Heart left ventricle (tissue), 16 donors: ENCODE measurements at regions not wholly inside any gene's neighbourhood (a gene's known extent, or its start where the extent isn't known, plus 50 kb on each side); places are given as distances from the start of the nearest gene placed in this dataset.

ENCODE experiments used
- ATAC-seq, 4 donors: fragments of 200-7000 bp; cut with Tn5 transposase; one replicate each; pipeline ENCODE4 v1.9.1; 2020 to 2022; ENCODE audit warnings: moderate library complexity in 4 of 4, mild to moderate bottlenecking in 3 of 4, moderate number of reproducible peaks in 1 of 4
- DNase-seq, 5 donors: peaks; one replicate each; pipeline ENCODE4 v3.0.0-alpha.2; 2020
- H3K27ac ChIP-seq, 12 donors: fragments of 200-600 bp; sonication (generic) in 4 of 12; one replicate each; pipeline versions ENCODE4 v1.5.0 to v1.8.0; 2016 to 2022; ENCODE audit warnings: mild to moderate bottlenecking in 2 of 12
- H3K27me3 ChIP-seq, 9 donors: fragments of 200-600 bp; sonication (generic) in 2 of 9; one replicate each; pipeline versions ENCODE4 v1.5.1 to v1.8.0; 2016 to 2022; ENCODE audit warnings: mild to moderate bottlenecking in 3 of 9
- H3K36me3 ChIP-seq, 9 donors: fragments of 200-600 bp; sonication (generic) in 2 of 9; one replicate each; pipeline versions ENCODE4 v1.5.0 to v1.8.0; 2018 to 2022; ENCODE audit warnings: mild to moderate bottlenecking in 2 of 9
- H3K4me1 ChIP-seq, 12 donors: fragments of 200-600 bp; sonication (generic) in 4 of 12; one replicate each; pipeline versions ENCODE4 v1.5.0 to v1.8.0; 2016 to 2022; ENCODE audit warnings: mild to moderate bottlenecking in 3 of 12
- H3K4me3 ChIP-seq, 12 donors: fragments of 200-600 bp; sonication (generic) in 4 of 12; one replicate each; pipeline versions ENCODE4 v1.5.0 to v1.8.0; 2017 to 2022; ENCODE audit warnings: mild to moderate bottlenecking in 9 of 12, moderate library complexity in 4 of 12
- H3K9me3 ChIP-seq, 12 donors: fragments of 200-600 bp; sonication (generic) in 4 of 12; one replicate each; pipeline versions ENCODE4 v1.5.0 to v1.8.0; 2016 to 2022; ENCODE audit warnings: mild to moderate bottlenecking in 1 of 12
- CTCF ChIP-seq, 12 donors: fragments of 200-600 bp; sonication (generic) in 4 of 12; IDR thresholded peaks; one replicate each; pipeline versions ENCODE4 v1.5.0 to v1.8.0; 2018 to 2022; ENCODE audit warnings: antibody characterized with exemption in 12 of 12, mild to moderate bottlenecking in 5 of 12
- POLR2A ChIP-seq, 2 donors: fragments of 450-650 bp; IDR thresholded peaks; one replicate each; pipeline ENCODE4 v1.6.1; 2017; ENCODE audit warnings: antibody characterized with exemption in 2 of 2, mild to moderate bottlenecking in 2 of 2, moderate library complexity in 2 of 2
- WGBS, 4 donors: extraction: QIAGEN DNeasy Blood & Tissue Kit in 2 of 4; methylation state at CpG; one replicate each; pipeline versions ENCODE4 v1.1.5 to v1.1.7; 2013 to 2018; 5-methylcytosine and 5-hydroxymethylcytosine counted together
- intact Hi-C, 10 donors: fragments of 100-400 bp; cut with DNase I; formaldehyde crosslinking; loops; one replicate each; pipeline versions ENCODE4 v1.11.1 to v1.14.2; 2022
- donor health status: ischemic (EF 13 %, LVEDD 7.1; RV severe dilation, severe dysfunction).
- donor health status: healthy with polysubstance abuse.
- donor health status: DM: no; HTN: yes; CAD: no.
- donor health status: DM: no; HTN: no; CAD: no.
- donor health status: ischemic (EF 25% LVEDD 6.9; RV normal size, moderate dysfunction).
- donor health status: ischemic (EF 25% LVEDD 5.7; RV mildly dilated, moderate dysfunction).
- donor health status: healthy.
- donor health status: DM: yes; HTN: yes; CAD: no.
- donor health status: ischemic (EF 35%, LVEDD 5.7; RV mildly dilated, moderate dysfunction).
- donor health status: nonischemic (EF 11% LVEDD 7.7; RV severe dilation, severe dysfunction).
- donor health status: DM: yes; HTN: yes; CAD: no.
- donor health status: PGD.
- donor health status: ischemic (EF 29% LVEDD 5.4; RV normal size, mild dysfunction).
- donor health status: nonischemic (EF 23%, LVEDD 6.1; RV moderate dilation, normal function).

GRCh38 chr7:51636503-51636902 is 319.9 kb upstream of the COBL start:
- H3K4me3 ChIP-seq: no peak overlapping the region
- H3K36me3 ChIP-seq: no peaks in the 10 kb centered on the region
- 65 to 87% (median 75%) methylated on average over 3 of the region's 3 CpGs for WGBS, 4 donors
- no peaks in the 10 kb centered on the region for H3K4me1 ChIP-seq
- no peak for DNase-seq
- no peak overlapping the region for H3K27ac ChIP-seq
- no peaks in the 10 kb centered on the region for H3K27me3 ChIP-seq
- ATAC-seq: no peak
- no peaks in the 10 kb centered on the region for H3K9me3 ChIP-seq
- intact Hi-C loops: no loop called here
- TF ChIP-seq POLR2A (IDR thresholded peaks at IDR 0.05) (no peak), CTCF (IDR thresholded peaks at IDR 0.05) (no peak)

- TF ChIP-seq CTCF (IDR thresholded peaks at IDR 0.05) (no peak), POLR2A (IDR thresholded peaks at IDR 0.05) (no peak)
- Histone ChIP-seq H3K4me3 (no peak overlapping the region), H3K4me1 (no peaks in the 10 kb centered on the region), H3K36me3 (no peaks in the 10 kb centered on the region), H3K9me3 (no peaks in the 10 kb centered on the region), H3K27ac (no peak overlapping the region), H3K27me3 (no peaks in the 10 kb centered on the region)
- intact Hi-C loops: no loop called here
- ATAC-seq (no peak), DNase-seq (no peak)
- 64 to 73% (median 71%) methylated on average over 5 of the region's 5 CpGs for WGBS, 4 donors
These were observed 319.2 kb upstream of the COBL start for GRCh38 chr7:51635775-51636174.

GRCh38 chr7:51634538-51634937 is 317.9 kb upstream of the COBL start:
- H3K27me3 ChIP-seq: no peaks in the 10 kb centered on the region
- 67 to 85% (median 72%) methylated on average over 2 of the region's 2 CpGs for WGBS, 4 donors
- ATAC-seq: no peak
- H3K9me3 ChIP-seq: no peaks in the 10 kb centered on the region
- H3K36me3 ChIP-seq: no peaks in the 10 kb centered on the region
- no peak overlapping the region for H3K4me3 ChIP-seq
- no peak for DNase-seq
- intact Hi-C loops: no loop called here
- no peak overlapping the region for H3K27ac ChIP-seq
- no peaks in the 10 kb centered on the region for H3K4me1 ChIP-seq
- TF ChIP-seq CTCF (IDR thresholded peaks at IDR 0.05) (no peak), POLR2A (IDR thresholded peaks at IDR 0.05) (no peak)

GRCh38 chr7:51634025-51634424 is 317.4 kb upstream of the COBL start:
- intact Hi-C loops: no loop called here
- ATAC-seq (no peak), DNase-seq (no peak)
- Histone ChIP-seq H3K4me1 (no peaks in the 10 kb centered on the region), H3K9me3 (no peaks in the 10 kb centered on the region), H3K4me3 (no peak overlapping the region), H3K27me3 (no peaks in the 10 kb centered on the region), H3K27ac (no peak overlapping the region), H3K36me3 (no peaks in the 10 kb centered on the region)
- TF ChIP-seq CTCF (IDR thresholded peaks at IDR 0.05) (no peak), POLR2A (IDR thresholded peaks at IDR 0.05) (no peak)
- 67 to 90% (median 77%) methylated on average over 2 of the region's 2 CpGs for WGBS, 4 donors
